Caco-2 (cell line): ENCODE measurements at regions not wholly inside any gene's neighbourhood (a gene's known extent, or its start where the extent isn't known, plus 50 kb on each side); places are given as distances from the start of the nearest gene placed in this dataset.

ENCODE experiments used
- BruUV-seq: library from RNA; stranded (reverse); fragments of 400-500 nt; replicated peaks from 2 replicates; lab custom pipeline; 2021; lab: Mats Ljungman, UMichigan
- CTCF ChIA-PET: fragments of 300-600 bp; sonication (Branson Sonifier 250); formaldehyde crosslinking; loops from one replicate; lab custom pipeline; 2022; ENCODE audit warnings: antibody characterized with exemption; lab: Charles Lee
- POLR2A ChIA-PET: fragments of 300-600 bp; sonication (Branson Sonifier 250); formaldehyde crosslinking; loops from one replicate; lab custom pipeline; 2022; ENCODE audit warnings: antibody characterized with exemption; lab: Charles Lee
- DNase-seq, 2 experiments: peaks; one replicate each; pipeline versions ENCODE4 v3.0.0 to v3.0.0-alpha.2; 2020 to 2022
- H3K27me3 ChIP-seq: replicated peaks from 2 replicates; pipeline ENCODE4 v1.6.0; 2011; ENCODE audit warnings: low read length; ENCODE audit not compliant: control insufficient read depth, insufficient read depth
- H3K36me3 ChIP-seq: 2 replicates; pipeline ENCODE4 v1.5.1; 2011; ENCODE audit warnings: low read length; ENCODE audit not compliant: control insufficient read depth, insufficient read depth
- H3K4me1 ChIP-seq: fragments of 250-450 bp; sonication (Bioruptor Pico); 2 replicates; pipeline ENCODE4 v1.5.1; 2020; ENCODE audit warnings: mild to moderate bottlenecking
- H3K4me3 ChIP-seq: 2 replicates; pipeline ENCODE4 v1.5.1; 2011; ENCODE audit warnings: low read depth, mild to moderate bottlenecking, control low read depth, low read length
- H3K9me3 ChIP-seq: fragments of 250-450 bp; sonication (Bioruptor Pico); 2 replicates; pipeline ENCODE4 v1.5.1; 2020; ENCODE audit warnings: mild to moderate bottlenecking, moderate library complexity
- H3K27ac Mint-ChIP-seq: one replicate; pipeline ENCODE4 v1.8.0; 2022; ENCODE audit warnings: mixed read lengths; ENCODE audit not compliant: unreplicated experiment
- H3K27me3 Mint-ChIP-seq: one replicate; pipeline ENCODE4 v1.8.0; 2022; ENCODE audit warnings: mixed read lengths; ENCODE audit not compliant: insufficient read depth, unreplicated experiment
- H3K36me3 Mint-ChIP-seq: one replicate; pipeline ENCODE4 v1.8.0; 2022; ENCODE audit warnings: mild to moderate bottlenecking, mixed read lengths; ENCODE audit not compliant: insufficient read depth, unreplicated experiment
- H3K4me1 Mint-ChIP-seq: one replicate; pipeline ENCODE4 v1.8.0; 2022; ENCODE audit warnings: low read depth, mixed read lengths; ENCODE audit not compliant: unreplicated experiment
- H3K4me3 Mint-ChIP-seq: one replicate; pipeline ENCODE4 v1.8.0; 2022; ENCODE audit warnings: mild to moderate bottlenecking, moderate library complexity, mixed read lengths; ENCODE audit not compliant: unreplicated experiment
- H3K9me3 Mint-ChIP-seq: one replicate; pipeline ENCODE4 v1.8.0; 2022; ENCODE audit warnings: mixed read lengths; ENCODE audit not compliant: unreplicated experiment
- intact Hi-C: fragments of 100-400 bp; cut with micrococcal nuclease; formaldehyde crosslinking; loops from one replicate; pipeline ENCODE4 v1.10.0; 2022; ENCODE audit not compliant: unreplicated experiment
- TF ChIP-seq, protein P1 (sequence below), 2 experiments: fragments of 200-600 bp in 1 of 2; IDR thresholded peaks; 1 replicate in 1 of 2; 2 replicates in 1 of 2; pipeline versions ENCODE4 v1.5.1 to v1.8.0; 2011 to 2022; ENCODE audit warnings: antibody characterized with exemption in 1 of 2, control low read depth in 1 of 2, inconsistent platforms in 1 of 2, low read depth in 1 of 2, low read length in 1 of 2, mild to moderate bottlenecking in 1 of 2, moderate library complexity in 1 of 2; ENCODE audit not compliant: insufficient read depth in 1 of 2, severe bottlenecking in 1 of 2, unreplicated experiment in 1 of 2

DNA sequence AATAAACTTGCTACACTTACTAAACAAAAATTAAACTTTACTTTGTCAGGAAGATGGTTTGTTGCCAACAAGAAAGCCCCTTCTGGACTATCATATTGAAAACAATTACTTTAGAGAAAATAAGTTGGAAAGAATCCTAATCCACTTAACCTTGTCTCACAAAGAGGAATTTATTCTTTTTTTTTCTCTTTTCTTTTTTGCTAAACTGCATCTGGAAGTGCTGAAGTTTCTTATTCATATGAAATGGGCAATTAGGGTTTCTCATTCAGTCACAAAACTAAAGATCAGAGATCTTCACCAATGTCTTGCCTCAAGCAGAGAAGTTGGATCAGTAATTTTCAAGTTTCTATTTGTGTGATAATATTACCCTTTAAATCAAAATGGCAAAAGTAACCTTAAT is 234.9 kb upstream of the AMOT start:
- Histone ChIP-seq H3K4me1 (no peaks in the 10 kb centered on the region), H3K4me3 (no peak overlapping the region), H3K27me3 (no peaks in the 10 kb centered on the region), H3K36me3 (no peaks in the 10 kb centered on the region), H3K9me3 (no peaks in the 10 kb centered on the region)
- TF ChIP-seq, protein P1, sequence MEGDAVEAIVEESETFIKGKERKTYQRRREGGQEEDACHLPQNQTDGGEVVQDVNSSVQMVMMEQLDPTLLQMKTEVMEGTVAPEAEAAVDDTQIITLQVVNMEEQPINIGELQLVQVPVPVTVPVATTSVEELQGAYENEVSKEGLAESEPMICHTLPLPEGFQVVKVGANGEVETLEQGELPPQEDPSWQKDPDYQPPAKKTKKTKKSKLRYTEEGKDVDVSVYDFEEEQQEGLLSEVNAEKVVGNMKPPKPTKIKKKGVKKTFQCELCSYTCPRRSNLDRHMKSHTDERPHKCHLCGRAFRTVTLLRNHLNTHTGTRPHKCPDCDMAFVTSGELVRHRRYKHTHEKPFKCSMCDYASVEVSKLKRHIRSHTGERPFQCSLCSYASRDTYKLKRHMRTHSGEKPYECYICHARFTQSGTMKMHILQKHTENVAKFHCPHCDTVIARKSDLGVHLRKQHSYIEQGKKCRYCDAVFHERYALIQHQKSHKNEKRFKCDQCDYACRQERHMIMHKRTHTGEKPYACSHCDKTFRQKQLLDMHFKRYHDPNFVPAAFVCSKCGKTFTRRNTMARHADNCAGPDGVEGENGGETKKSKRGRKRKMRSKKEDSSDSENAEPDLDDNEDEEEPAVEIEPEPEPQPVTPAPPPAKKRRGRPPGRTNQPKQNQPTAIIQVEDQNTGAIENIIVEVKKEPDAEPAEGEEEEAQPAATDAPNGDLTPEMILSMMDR (IDR thresholded peaks at IDR 0.05; ENCODE audit: insufficient read depth in 1 of 2, low read depth in 1 of 2, low read length in 1 of 2, severe bottlenecking in 1 of 2, unreplicated experiment in 1 of 2) = no peak
- BruUV-seq = no TSS peak
- CTCF ChIA-PET = no interaction called here
- Mint-ChIP-seq H3K9me3 (no peaks in the 10 kb centered on the region), H3K4me3 (no peak overlapping the region), H3K27me3 (no peaks in the 10 kb centered on the region), H3K27ac (no peak overlapping the region), H3K4me1 (no peaks in the 10 kb centered on the region), H3K36me3 (no peaks in the 10 kb centered on the region)
- POLR2A ChIA-PET = no interaction called here
- intact Hi-C loops = no loop called here
- DNase-seq = no peak

DNA sequence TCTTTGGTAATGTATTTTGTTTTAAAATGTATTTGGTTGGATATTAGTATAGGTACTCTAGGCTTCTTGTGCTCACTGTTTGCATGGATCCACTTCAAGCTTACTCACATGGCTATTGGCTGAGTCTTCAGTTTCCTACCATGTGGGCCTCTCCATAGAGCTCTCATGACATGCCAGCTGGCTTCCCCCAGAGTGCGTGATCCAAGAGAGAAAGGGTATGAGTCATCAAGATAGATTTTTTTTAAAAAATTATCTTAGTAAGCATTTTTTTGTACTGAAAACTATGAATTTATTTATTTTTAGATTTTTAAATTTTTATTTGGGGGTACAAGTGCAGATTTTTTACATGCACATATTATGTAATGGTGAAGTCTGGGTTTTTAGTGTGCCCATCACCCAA is 219.1 kb upstream of the AMOT start:
- DNase-seq = no peak
- Mint-ChIP-seq H3K27ac (no peak overlapping the region), H3K9me3 (no peaks in the 10 kb centered on the region), H3K27me3 (no peaks in the 10 kb centered on the region), H3K4me1 (no peaks in the 10 kb centered on the region), H3K36me3 (no peaks in the 10 kb centered on the region), H3K4me3 (no peak overlapping the region)
- no TSS peak for BruUV-seq
- Histone ChIP-seq H3K4me3 (no peak overlapping the region), H3K36me3 (no peaks in the 10 kb centered on the region), H3K27me3 (no peaks in the 10 kb centered on the region), H3K4me1 (no peaks in the 10 kb centered on the region), H3K9me3 (no peaks in the 10 kb centered on the region)
- intact Hi-C loops = no loop called here
- TF ChIP-seq, protein P1 (IDR thresholded peaks at IDR 0.05; ENCODE audit: insufficient read depth in 1 of 2, low read depth in 1 of 2, low read length in 1 of 2, severe bottlenecking in 1 of 2, unreplicated experiment in 1 of 2) = no peak
- ChIA-PET CTCF (no interaction called here), POLR2A (no interaction called here)

DNA sequence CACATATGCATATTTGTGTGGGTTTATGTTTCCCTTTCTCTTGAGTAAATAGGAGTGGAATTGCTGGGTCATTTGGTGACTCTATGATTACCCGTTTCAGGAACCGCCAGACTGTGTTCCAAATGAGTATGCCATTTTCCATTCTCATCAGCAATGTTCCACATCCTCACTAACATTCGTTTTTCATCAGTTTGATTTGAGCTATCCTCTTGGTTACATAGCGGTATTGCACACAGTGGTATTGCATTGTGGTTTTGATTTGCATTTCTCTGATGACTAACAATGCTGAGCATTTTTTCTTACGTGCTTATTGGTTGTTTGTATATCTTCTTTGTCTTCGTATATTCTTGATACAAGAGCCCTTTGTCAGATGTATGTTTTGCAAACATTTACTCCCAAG is 218.0 kb upstream of the AMOT start:
- no peaks in the 10 kb centered on the region for H3K27me3 Mint-ChIP-seq
- no peaks in the 10 kb centered on the region for H3K4me1 ChIP-seq
- H3K9me3 Mint-ChIP-seq = no peaks in the 10 kb centered on the region
- intact Hi-C loops = no loop called here
- H3K9me3 ChIP-seq = no peaks in the 10 kb centered on the region
- H3K4me1 Mint-ChIP-seq = no peaks in the 10 kb centered on the region
- ChIA-PET POLR2A (interaction anchor here (0.6 kb wide), 1 partner anchor 291 kb away, joined by 3 read pairs; no protein-coding TSS in a partner anchor), CTCF (no interaction called here)
- H3K36me3 Mint-ChIP-seq = no peaks in the 10 kb centered on the region
- BruUV-seq = no TSS peak
- no peak overlapping the region for H3K27ac Mint-ChIP-seq
- H3K27me3 ChIP-seq = no peaks in the 10 kb centered on the region
- no peak overlapping the region for H3K4me3 Mint-ChIP-seq
- no peak for DNase-seq
- H3K36me3 ChIP-seq = no peaks in the 10 kb centered on the region
- H3K4me3 ChIP-seq = no peak overlapping the region
- TF ChIP-seq, protein P1 (IDR thresholded peaks at IDR 0.05; ENCODE audit: insufficient read depth in 1 of 2, low read depth in 1 of 2, low read length in 1 of 2, severe bottlenecking in 1 of 2, unreplicated experiment in 1 of 2) = no peak
